ENCODE measurements at regions not wholly inside any gene's neighbourhood (a gene's known extent, or its start where the extent isn't known, plus 50 kb on each side); places are given as distances from the start of the nearest gene placed in this dataset.
"Not testable (repeated sequence)": the region's sequence is repeated elsewhere in the genome, so short reads cannot be mapped to it uniquely, and the experiment has no call there.

GRCh38 chr7:136419740-136420139, 442.6 kb upstream of the MTPN start:
- not testable (repeated sequence) for TF ChIP-seq ZBTB33 (IDR thresholded peaks at IDR 0.05); MAX (IDR thresholded peaks at IDR 0.05); REST (IDR thresholded peaks at IDR 0.05); CTCF (IDR thresholded peaks at IDR 0.05; ENCODE audit: low read depth, low read length, missing input control); RAD21 (IDR thresholded peaks at IDR 0.05); RXRA (IDR thresholded peaks at IDR 0.05); SP1 (IDR thresholded peaks at IDR 0.05); HNF4G (IDR thresholded peaks at IDR 0.05)

Measured in liver (tissue), 3 donors.